Stimulated activated naive CD8-positive, alpha-beta T cell treated with anti-CD3 and anti-CD28 coated beads, Interleukin-15, Interleukin-2, amounts not matched to agents 100 ng/mL and 50 ng/mL, for 24 hours (primary cell): ENCODE measurements at regions not wholly inside any gene's neighbourhood (a gene's known extent, or its start where the extent isn't known, plus 50 kb on each side); places are given as distances from the start of the nearest gene placed in this dataset.

Source experiments
- H3K27ac Mint-ChIP-seq: one replicate; pipeline ENCODE4 v1.8.0; 2021; ENCODE audit warnings: mild to moderate bottlenecking, mixed read lengths
- H3K27me3 Mint-ChIP-seq: one replicate; pipeline ENCODE4 v1.8.0; 2021; ENCODE audit warnings: mixed read lengths
- H3K36me3 Mint-ChIP-seq: one replicate; pipeline ENCODE4 v1.8.0; 2021; ENCODE audit warnings: low read depth, mixed read lengths
- H3K4me1 Mint-ChIP-seq: one replicate; pipeline ENCODE4 v1.8.0; 2021; ENCODE audit warnings: low read depth, mixed read lengths
- H3K4me3 Mint-ChIP-seq: one replicate; pipeline ENCODE4 v1.8.0; 2021; ENCODE audit warnings: mild to moderate bottlenecking, mixed read lengths
- H3K9me3 Mint-ChIP-seq: one replicate; pipeline ENCODE4 v1.8.0; 2021; ENCODE audit warnings: mixed read lengths

DNA sequence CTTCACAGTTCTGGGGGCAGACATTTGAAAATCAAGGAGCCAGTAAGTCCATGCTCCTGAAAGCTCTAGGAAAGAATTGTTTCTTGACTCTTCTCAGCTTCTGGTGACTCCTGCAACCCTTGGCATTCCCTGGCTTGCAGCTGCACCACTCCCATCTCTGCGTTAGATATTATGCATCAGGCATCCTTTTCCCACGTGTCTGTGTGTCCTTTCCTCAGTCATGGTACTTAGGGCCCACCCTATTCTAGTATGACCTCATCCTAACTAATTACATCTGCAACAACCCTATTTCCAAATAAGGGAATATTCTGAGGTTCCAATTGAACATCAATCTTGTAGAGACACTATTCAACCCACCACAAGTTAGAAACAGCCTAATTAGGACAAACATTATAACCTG, 931.7 kb upstream of the CHAC2 start:
- no peaks in the 10 kb centered on the region for H3K36me3 Mint-ChIP-seq
- no peaks in the 10 kb centered on the region for H3K27me3 Mint-ChIP-seq
- no peak overlapping the region for H3K27ac Mint-ChIP-seq
- H3K4me1 Mint-ChIP-seq, result no peaks in the 10 kb centered on the region
- H3K9me3 Mint-ChIP-seq, result peaks cover 9% of the 10 kb centered on the region
- H3K4me3 Mint-ChIP-seq, result no peak overlapping the region

DNA sequence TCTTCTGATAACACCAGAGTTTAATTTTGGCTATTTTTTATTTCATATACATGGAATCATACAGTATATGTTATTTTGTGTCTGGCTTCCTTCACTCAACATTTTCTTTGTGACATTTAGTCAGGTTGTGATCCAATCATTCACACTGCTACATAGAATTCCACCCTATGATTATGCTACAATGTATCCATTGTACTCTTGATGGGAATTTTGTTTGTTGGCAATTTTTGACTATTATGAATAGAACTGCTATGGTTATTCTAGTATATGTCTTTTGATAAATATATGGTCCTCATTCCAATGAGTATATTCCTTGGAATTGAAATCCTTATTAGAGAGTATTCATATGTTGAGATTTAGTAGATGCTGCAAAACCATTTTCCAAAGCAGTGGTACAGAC, 936.4 kb upstream of the CHAC2 start:
- H3K27me3 Mint-ChIP-seq, result no peaks in the 10 kb centered on the region
- H3K27ac Mint-ChIP-seq, result no peak overlapping the region
- no peak overlapping the region for H3K4me3 Mint-ChIP-seq
- no peaks in the 10 kb centered on the region for H3K4me1 Mint-ChIP-seq
- H3K9me3 Mint-ChIP-seq, result peaks cover 4% of the 10 kb centered on the region
- H3K36me3 Mint-ChIP-seq, result no peaks in the 10 kb centered on the region

DNA sequence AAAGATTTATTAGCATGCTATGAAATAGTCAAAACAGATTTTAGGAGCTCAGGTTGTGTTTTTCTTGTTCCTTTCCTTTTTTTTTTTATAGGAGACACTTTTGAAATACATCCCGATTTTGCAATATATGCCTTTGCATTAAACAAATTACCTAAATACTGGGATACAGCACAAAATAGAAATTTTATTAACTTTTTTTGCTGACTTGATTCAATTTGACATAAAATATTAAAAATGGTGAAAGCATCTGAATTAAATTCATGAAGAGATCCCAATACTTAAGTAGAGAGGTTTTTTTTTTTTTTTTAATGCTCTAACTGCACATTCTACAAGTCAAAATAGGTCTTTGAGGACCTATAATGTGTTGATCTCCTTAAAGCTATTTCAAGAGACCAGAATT, 939.5 kb upstream of the CHAC2 start:
- Mint-ChIP-seq H3K9me3 (no peaks in the 10 kb centered on the region), H3K36me3 (no peaks in the 10 kb centered on the region), H3K4me3 (no peak overlapping the region), H3K4me1 (no peaks in the 10 kb centered on the region), H3K27ac (no peak overlapping the region), H3K27me3 (no peaks in the 10 kb centered on the region)

DNA sequence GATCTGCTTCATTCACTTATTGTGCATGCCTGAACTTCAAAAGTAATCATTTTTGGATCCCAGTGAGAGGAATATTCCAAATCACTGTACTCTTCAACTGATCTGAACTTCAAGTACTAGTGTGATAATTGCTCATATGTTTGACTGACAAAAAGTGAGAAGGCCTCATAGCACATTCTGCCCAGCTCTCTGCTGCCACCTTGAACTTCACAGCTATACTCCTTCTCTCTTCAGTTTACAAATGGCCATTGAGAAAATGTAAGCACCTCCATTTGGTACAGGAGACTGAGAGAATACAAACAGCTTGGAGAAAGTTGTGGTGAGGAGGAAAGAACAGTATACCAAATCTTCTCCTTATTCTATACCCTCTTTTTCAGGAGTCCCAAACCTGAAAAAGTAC, 946.0 kb upstream of the CHAC2 start:
- H3K4me3 Mint-ChIP-seq, result no peak overlapping the region
- no peaks in the 10 kb centered on the region for H3K27me3 Mint-ChIP-seq
- no peaks in the 10 kb centered on the region for H3K4me1 Mint-ChIP-seq

DNA sequence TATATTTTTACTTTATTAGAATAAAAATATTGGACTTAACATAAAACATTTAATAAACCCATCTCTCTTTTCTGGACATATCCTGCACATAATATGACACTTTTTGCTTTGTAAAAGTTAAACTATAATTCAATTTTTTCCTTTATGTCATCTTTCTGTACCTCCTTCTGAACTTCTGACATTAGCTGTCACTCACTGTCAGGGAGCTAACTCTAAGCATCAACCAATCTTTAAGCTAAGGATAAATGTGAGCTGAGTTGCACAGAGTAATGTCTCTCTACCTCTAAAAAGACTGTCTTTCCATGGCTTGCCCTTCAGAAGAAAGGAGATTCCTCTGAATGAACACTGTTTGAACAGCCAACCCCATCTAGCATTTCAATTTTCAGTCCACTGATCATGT, 948.6 kb upstream of the CHAC2 start:
- H3K4me1 Mint-ChIP-seq, result no peaks in the 10 kb centered on the region
- H3K9me3 Mint-ChIP-seq, result peaks cover 9% of the 10 kb centered on the region
- no peaks in the 10 kb centered on the region for H3K27me3 Mint-ChIP-seq
- no peak overlapping the region for H3K4me3 Mint-ChIP-seq
- no peaks in the 10 kb centered on the region for H3K36me3 Mint-ChIP-seq
- H3K27ac Mint-ChIP-seq, result no peak overlapping the region

More for the DNA sequence above, 946.0 kb upstream of the CHAC2 start:
- no peak overlapping the region for H3K27ac Mint-ChIP-seq
- no peaks in the 10 kb centered on the region for H3K36me3 Mint-ChIP-seq
- H3K9me3 Mint-ChIP-seq, result peaks cover 5% of the 10 kb centered on the region

DNA sequence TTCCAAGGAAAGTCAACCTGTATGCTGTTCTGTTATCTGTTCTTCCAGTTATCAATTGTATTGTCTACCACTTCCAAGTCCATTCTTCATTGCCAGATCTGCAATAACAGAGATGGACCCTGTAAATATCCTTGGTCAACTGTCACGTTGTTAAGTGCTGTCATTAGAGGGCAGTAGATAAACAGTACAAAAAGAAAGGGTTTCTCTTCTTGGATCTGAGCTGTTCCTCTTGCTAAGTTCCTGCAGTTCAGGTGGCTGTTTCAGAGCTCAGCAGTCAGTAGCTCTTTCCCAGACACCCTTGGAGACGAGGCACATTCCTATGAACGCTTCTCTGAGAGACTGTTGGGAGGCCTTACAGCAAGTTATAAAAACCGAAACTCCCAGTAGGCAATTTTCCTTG, 957.1 kb upstream of the CHAC2 start:
- Mint-ChIP-seq H3K36me3 (no peaks in the 10 kb centered on the region), H3K4me3 (no peak overlapping the region), H3K27ac (no peak overlapping the region), H3K27me3 (no peaks in the 10 kb centered on the region), H3K4me1 (no peaks in the 10 kb centered on the region), H3K9me3 (no peaks in the 10 kb centered on the region)

DNA sequence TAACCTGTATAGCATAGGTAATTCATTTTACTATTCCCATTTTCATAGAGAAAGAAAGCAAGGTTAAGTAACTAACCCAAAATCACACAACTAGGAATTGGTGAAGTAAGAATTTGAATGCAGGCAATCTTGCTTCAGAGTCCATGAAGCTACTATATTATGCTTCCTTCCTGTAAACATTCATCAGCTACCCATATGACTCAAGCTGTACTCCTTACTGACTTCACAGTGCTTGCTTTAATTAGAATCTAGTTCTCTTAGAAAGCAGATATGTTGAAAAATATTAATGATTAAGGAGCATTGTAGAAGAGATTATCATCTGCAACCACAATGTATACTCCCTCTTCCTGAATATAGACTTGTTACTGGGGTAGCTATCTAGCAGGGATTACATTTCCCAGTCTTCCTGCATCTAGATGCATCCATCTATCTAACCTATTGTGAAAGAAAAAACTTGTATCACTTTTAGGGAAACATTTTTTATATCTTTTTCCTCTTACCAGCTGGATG, 961.6 kb upstream of the CHAC2 start:
- H3K27me3 Mint-ChIP-seq, result no peaks in the 10 kb centered on the region
- no peaks in the 10 kb centered on the region for H3K36me3 Mint-ChIP-seq
- H3K4me3 Mint-ChIP-seq, result no peak overlapping the region
- no peaks in the 10 kb centered on the region for H3K4me1 Mint-ChIP-seq
- H3K27ac Mint-ChIP-seq, result no peak overlapping the region
- peaks cover 4% of the 10 kb centered on the region for H3K9me3 Mint-ChIP-seq

DNA sequence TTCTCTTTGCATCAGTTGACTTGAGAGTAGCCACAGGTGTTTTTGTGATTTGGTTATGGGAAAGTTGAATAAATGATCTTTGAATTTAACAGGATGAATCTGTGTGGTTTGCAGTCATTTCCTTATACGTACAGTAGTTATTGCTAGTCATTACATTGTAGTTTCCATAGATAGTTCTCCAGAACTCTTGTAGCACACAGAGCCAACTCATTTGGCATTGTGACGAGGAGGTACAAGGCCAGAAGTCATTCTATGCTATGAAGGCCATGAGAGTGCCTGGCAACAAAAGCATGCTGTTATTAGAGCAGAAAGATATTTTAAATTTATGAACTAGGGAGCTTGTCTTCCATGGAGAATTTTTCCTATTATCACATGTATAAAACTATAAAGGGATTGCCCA, 973.0 kb upstream of the CHAC2 start:
- no peak overlapping the region for H3K27ac Mint-ChIP-seq
- no peaks in the 10 kb centered on the region for H3K36me3 Mint-ChIP-seq
- no peaks in the 10 kb centered on the region for H3K27me3 Mint-ChIP-seq
- H3K9me3 Mint-ChIP-seq, result peaks cover 8% of the 10 kb centered on the region
- no peak overlapping the region for H3K4me3 Mint-ChIP-seq
- H3K4me1 Mint-ChIP-seq, result no peaks in the 10 kb centered on the region

DNA sequence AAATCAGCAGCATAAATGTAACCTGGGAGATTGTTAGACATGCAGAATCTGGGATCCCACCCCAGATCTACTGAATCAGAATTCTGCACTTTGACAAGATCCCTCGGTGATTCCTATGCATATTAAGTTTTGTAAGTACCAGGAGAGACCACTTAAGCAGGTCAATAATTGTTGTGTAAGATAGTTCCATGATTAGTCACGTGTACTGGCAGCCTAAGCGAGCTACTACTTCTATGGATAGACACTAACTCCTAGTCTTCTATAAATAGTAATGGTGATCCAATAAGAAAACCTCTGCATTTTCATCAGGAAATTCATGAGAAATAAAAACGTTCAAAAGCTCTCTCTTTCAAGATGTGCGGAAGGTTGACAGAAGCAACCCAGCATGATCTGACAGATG, 988.2 kb upstream of the CHAC2 start:
- H3K4me1 Mint-ChIP-seq, result no peaks in the 10 kb centered on the region
- peaks cover 13% of the 10 kb centered on the region for H3K9me3 Mint-ChIP-seq
- no peak overlapping the region for H3K27ac Mint-ChIP-seq
- H3K36me3 Mint-ChIP-seq, result no peaks in the 10 kb centered on the region
- no peak overlapping the region for H3K4me3 Mint-ChIP-seq
- no peaks in the 10 kb centered on the region for H3K27me3 Mint-ChIP-seq

DNA sequence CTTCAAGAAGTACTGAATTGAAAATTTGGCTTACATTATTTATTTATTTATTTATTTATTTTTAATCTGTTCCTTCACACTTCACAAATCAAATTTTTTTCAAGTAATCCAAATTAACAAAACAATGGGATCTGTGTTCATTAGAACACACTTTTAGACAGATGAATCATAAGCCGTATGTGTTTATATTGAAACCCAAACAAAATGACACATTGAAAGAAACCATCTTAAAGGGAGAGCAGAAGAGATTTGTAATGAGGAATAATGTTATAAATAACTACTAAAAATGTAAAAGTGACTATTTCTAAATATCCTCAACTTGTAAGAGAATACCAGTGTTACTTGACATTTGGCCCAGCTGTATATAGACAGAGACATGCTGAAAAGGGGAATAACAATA, 991.0 kb upstream of the CHAC2 start:
- H3K27me3 Mint-ChIP-seq, result no peaks in the 10 kb centered on the region
- H3K36me3 Mint-ChIP-seq, result no peaks in the 10 kb centered on the region
- no peaks in the 10 kb centered on the region for H3K4me1 Mint-ChIP-seq
- H3K27ac Mint-ChIP-seq, result no peak overlapping the region
- H3K4me3 Mint-ChIP-seq, result no peak overlapping the region
- peaks cover 9% of the 10 kb centered on the region for H3K9me3 Mint-ChIP-seq

DNA sequence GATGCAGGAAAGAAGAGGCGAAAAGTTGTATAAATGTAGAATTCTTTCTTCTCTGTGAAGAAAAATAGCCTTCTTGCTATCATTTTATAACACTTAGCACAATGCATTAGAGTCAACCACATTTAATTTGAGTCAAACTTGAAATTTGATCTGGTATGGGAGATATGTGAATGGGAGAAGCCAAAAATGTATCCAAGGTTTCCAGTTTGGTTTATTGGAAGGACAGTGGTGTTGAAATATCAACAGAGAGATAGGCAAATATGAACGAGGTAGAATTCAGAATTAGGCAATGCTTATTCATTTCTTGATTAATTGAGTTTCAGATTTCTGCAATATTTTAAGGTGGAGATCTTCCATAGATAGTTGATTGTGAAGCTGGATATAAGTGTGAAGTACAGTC, 991.9 kb upstream of the CHAC2 start:
- H3K36me3 Mint-ChIP-seq, result no peaks in the 10 kb centered on the region
- no peaks in the 10 kb centered on the region for H3K27me3 Mint-ChIP-seq
- H3K9me3 Mint-ChIP-seq, result peaks cover 11% of the 10 kb centered on the region
- no peak overlapping the region for H3K4me3 Mint-ChIP-seq
- H3K27ac Mint-ChIP-seq, result no peak overlapping the region
- H3K4me1 Mint-ChIP-seq, result no peaks in the 10 kb centered on the region

DNA sequence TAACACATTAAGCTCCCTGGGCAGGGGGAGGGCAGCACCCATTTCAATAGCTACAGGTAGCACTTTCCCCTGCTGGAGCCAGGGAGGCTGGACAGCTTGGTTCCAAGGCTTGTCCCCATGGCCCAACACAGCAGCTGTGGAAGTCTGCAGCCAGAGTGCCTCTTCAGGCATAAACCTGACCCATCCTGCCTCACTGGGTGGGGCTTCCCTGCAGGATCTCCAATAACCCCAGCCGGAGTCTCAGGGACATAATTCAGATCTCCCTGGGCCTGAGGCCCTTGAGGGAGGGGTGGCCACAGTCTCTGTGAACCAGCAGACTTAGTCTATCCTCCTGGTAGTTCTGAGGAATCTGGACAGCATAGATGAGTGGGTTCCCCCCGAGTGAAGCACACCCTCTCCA, 1001.9 kb upstream of the CHAC2 start:
- H3K27me3 Mint-ChIP-seq, result no peaks in the 10 kb centered on the region
- H3K9me3 Mint-ChIP-seq, result peaks cover 14% of the 10 kb centered on the region
- no peaks in the 10 kb centered on the region for H3K36me3 Mint-ChIP-seq
- H3K4me1 Mint-ChIP-seq, result no peaks in the 10 kb centered on the region
- H3K27ac Mint-ChIP-seq, result no peak overlapping the region
- no peak overlapping the region for H3K4me3 Mint-ChIP-seq

DNA sequence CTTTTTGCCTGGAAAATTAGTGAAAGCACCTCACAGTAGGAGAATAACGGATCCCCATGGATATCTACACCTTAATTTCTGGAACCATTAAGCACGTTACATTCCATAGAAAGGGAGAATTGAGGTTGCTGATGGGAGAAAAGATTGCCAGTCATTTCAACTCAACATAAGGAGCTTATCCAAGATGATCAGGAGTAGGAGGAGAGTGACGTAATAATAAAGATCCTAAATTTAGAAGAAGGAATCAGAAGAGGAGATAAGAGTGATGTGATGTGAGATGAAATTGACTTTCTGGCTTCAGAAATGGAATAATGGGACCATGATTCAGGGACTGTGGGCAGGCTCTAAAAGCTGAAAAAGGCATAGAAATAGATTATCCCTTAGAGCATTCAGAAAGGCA, 1017.8 kb upstream of the CHAC2 start:
- no peaks in the 10 kb centered on the region for H3K27me3 Mint-ChIP-seq
- no peaks in the 10 kb centered on the region for H3K4me1 Mint-ChIP-seq
- no peaks in the 10 kb centered on the region for H3K36me3 Mint-ChIP-seq
- H3K9me3 Mint-ChIP-seq, result peaks cover 19% of the 10 kb centered on the region
- no peak overlapping the region for H3K4me3 Mint-ChIP-seq
- H3K27ac Mint-ChIP-seq, result no peak overlapping the region

DNA sequence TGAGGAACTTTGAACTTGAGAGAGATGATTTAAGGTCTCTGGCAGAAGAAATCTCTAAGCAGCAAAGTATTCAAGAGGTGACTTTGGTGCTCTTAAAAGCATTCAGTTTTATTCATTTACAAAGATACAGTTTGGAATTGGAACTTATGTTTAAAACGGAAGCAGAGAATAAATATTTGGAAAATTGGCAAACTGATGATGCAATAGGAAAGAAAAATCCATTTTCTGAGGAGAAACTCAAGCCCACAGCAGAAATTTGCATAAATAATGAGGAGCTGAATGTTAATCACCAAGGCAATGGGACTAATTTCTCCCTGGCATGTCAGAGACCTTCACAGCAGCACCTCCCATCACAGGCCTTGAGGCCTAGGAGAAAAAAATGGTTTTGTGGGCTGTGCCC, 1022.5 kb upstream of the CHAC2 start:
- no peak overlapping the region for H3K4me3 Mint-ChIP-seq
- no peaks in the 10 kb centered on the region for H3K4me1 Mint-ChIP-seq

DNA sequence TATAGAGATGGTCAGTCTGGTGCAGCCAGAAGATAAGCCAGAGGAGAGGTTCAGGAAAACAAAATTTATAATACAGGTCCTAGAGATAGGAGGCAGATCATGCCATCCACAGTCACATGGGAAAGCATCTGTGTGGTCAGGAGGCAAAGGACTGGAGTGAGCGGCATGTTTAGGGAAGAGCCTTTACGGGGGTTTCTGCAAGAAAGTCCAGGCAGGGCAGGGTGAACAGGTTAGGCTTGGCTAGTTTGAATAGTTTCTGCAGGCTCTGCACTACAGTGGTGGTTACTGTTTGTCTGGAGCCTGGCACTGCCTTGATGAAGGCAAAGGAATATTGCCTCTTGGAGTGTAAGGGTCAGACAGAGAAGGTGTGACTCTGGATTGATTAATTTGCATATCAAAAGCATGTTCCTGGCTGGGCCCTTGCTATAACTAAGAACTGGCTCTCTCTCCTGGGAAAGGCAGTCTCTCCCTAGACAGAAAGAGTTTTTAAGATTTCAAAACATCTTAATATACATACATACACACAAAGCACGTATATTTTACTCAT, 1034.7 kb upstream of the CHAC2 start:
- H3K4me3 Mint-ChIP-seq, result no peak overlapping the region
- peaks cover 7% of the 10 kb centered on the region for H3K9me3 Mint-ChIP-seq
- H3K36me3 Mint-ChIP-seq, result no peaks in the 10 kb centered on the region
- H3K27ac Mint-ChIP-seq, result no peak overlapping the region
- H3K27me3 Mint-ChIP-seq, result no peaks in the 10 kb centered on the region
- H3K4me1 Mint-ChIP-seq, result no peaks in the 10 kb centered on the region

More for the DNA sequence above, 1022.5 kb upstream of the CHAC2 start:
- Mint-ChIP-seq H3K36me3 (no peaks in the 10 kb centered on the region), H3K9me3 (peaks cover 16% of the 10 kb centered on the region), H3K27me3 (no peaks in the 10 kb centered on the region), H3K27ac (no peak overlapping the region)

DNA sequence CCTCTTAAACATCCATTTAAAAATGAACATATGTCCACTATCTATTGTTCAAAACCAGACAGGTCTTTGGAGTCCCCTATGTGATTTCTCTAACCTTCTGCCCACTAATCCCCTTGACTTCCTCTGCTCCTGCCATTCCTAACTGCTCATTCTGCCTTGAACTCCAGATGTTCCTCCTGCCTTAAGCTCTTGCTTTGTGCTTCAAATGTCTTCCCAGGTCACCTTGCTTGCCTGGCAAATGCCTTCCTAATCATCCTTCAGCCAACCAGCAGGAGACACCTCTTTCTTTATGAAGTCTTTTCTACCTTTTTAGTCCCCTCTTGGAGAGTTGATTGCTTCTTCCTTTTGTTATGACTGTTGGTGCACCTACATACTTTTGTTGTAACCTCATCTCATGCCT, 1043.0 kb upstream of the CHAC2 start:
- H3K9me3 Mint-ChIP-seq, result peaks cover 19% of the 10 kb centered on the region
- no peak overlapping the region for H3K4me3 Mint-ChIP-seq
- H3K27ac Mint-ChIP-seq, result no peak overlapping the region
- H3K27me3 Mint-ChIP-seq, result no peaks in the 10 kb centered on the region
- no peaks in the 10 kb centered on the region for H3K4me1 Mint-ChIP-seq
- H3K36me3 Mint-ChIP-seq, result no peaks in the 10 kb centered on the region
